ENCODE measurements at regions not wholly inside any gene's neighbourhood (a gene's known extent, or its start where the extent isn't known, plus 50 kb on each side); places are given as distances from the start of the nearest gene placed in this dataset.

DNA sequence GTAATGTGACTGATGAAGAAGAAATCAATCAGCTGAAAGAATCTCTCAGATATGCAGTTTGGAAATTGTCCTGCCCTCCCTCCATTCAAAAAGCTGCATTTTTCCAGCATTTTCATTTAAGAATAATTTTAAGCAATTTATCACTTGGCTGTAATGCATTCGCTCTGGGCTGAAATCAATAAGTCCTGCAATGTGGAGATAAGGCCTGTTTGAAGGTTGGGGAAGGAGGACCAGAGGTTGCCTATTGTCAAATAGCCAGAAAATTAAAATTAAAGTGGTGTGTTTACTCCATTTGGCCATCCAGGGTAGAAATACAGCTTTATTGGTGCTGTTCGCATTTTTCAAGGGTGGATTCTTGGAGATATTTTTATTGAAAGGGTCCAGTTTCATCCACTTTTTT is 187.6 kb upstream of the NFIA start:
- TF ChIP-seq, protein P1, sequence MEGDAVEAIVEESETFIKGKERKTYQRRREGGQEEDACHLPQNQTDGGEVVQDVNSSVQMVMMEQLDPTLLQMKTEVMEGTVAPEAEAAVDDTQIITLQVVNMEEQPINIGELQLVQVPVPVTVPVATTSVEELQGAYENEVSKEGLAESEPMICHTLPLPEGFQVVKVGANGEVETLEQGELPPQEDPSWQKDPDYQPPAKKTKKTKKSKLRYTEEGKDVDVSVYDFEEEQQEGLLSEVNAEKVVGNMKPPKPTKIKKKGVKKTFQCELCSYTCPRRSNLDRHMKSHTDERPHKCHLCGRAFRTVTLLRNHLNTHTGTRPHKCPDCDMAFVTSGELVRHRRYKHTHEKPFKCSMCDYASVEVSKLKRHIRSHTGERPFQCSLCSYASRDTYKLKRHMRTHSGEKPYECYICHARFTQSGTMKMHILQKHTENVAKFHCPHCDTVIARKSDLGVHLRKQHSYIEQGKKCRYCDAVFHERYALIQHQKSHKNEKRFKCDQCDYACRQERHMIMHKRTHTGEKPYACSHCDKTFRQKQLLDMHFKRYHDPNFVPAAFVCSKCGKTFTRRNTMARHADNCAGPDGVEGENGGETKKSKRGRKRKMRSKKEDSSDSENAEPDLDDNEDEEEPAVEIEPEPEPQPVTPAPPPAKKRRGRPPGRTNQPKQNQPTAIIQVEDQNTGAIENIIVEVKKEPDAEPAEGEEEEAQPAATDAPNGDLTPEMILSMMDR (conservative IDR thresholded peaks at IDR 0.05 in 1 of 2, IDR thresholded peaks at IDR 0.05 in 1 of 2; ENCODE audit: low read depth in 1 of 2, low read length in 2 of 2) = no peak
- no peak for TF ChIP-seq EZH2 (IDR thresholded peaks at IDR 0.05; ENCODE audit: low read length, missing control alignments)

Data from fibroblast of lung (primary cell).